Mammary epithelial cell (primary cell): ENCODE measurements at regions not wholly inside any gene's neighbourhood (a gene's known extent, or its start where the extent isn't known, plus 50 kb on each side); places are given as distances from the start of the nearest gene placed in this dataset.

Source experiments
- CTCF ChIP-seq, 2 donors: IDR thresholded peaks in 1 of 2; conservative IDR thresholded peaks in 1 of 2; 2 replicates each; pipeline ENCODE4 v1.5.1; 2011 to 2012; ENCODE audit warnings: inconsistent platforms in 2 of 2, low read length in 2 of 2, mild to moderate bottlenecking in 2 of 2, control low read depth in 1 of 2, low read depth in 1 of 2; ENCODE audit not compliant: insufficient read depth in 1 of 2; ENCODE audit errors: extremely low read depth in 1 of 2
- EZH2 ChIP-seq: IDR thresholded peaks from 2 replicates; pipeline ENCODE4 v1.6.1; 2012; ENCODE audit warnings: low read length, inconsistent platforms, borderline replicate concordance

GRCh38 chr2:5021136-5021535, 671.0 kb upstream of the SOX11 start:
- no peak for TF ChIP-seq CTCF (conservative IDR thresholded peaks at IDR 0.05 in 1 of 2, IDR thresholded peaks at IDR 0.05 in 1 of 2; ENCODE audit: extremely low read depth in 1 of 2, insufficient read depth in 1 of 2, low read depth in 1 of 2, low read length in 2 of 2)
- no peak for TF ChIP-seq EZH2
